T follicular helper cell (primary cell): ENCODE measurements at regions not wholly inside any gene's neighbourhood (a gene's known extent, or its start where the extent isn't known, plus 50 kb on each side); places are given as distances from the start of the nearest gene placed in this dataset.
"Not testable (repeated sequence)": the region's sequence is repeated elsewhere in the genome, so short reads cannot be mapped to it uniquely, and the experiment has no call there.

ENCODE experiments used
- DNase-seq: peaks from one replicate; pipeline ENCODE4 v3.0.0-alpha.2; 2020; ENCODE audit warnings: low read depth

- DNase-seq: not testable (repeated sequence)
These were observed 198.1 kb downstream of the FOXD4L6 start for GRCh38 chr9:40930426-40930825.

- DNase-seq: not testable (repeated sequence)
These were observed 199.0 kb downstream of the FOXD4L6 start for GRCh38 chr9:40929488-40929845.

- DNase-seq: no peak
These were observed 199.5 kb downstream of the FOXD4L6 start for GRCh38 chr9:40928803-40929487.

GRCh38 chr9:40927851-40928802 is 200.4 kb downstream of the FOXD4L6 start:
- no peak for DNase-seq

- DNase-seq: no peak
These were observed 201.2 kb downstream of the FOXD4L6 start for GRCh38 chr9:40927260-40927631.

GRCh38 chr9:40926404-40927259 is 201.8 kb downstream of the FOXD4L6 start:
- no peak for DNase-seq

- no peak for DNase-seq
These were observed 203.3 kb downstream of the FOXD4L6 start for GRCh38 chr9:40925149-40925548.

- not testable (repeated sequence) for DNase-seq
These were observed 212.1 kb downstream of the FOXD4L6 start for GRCh38 chr9:40916399-40916783.

- DNase-seq: not testable (repeated sequence)
These were observed 212.7 kb downstream of the FOXD4L6 start for GRCh38 chr9:40915660-40916398.

GRCh38 chr9:40914772-40915659 is 213.5 kb downstream of the FOXD4L6 start:
- no peak for DNase-seq

- DNase-seq: no peak
These were observed 214.4 kb downstream of the FOXD4L6 start for GRCh38 chr9:40913928-40914673.

- DNase-seq: no peak
These were observed 215.3 kb downstream of the FOXD4L6 start for GRCh38 chr9:40913096-40913719.

GRCh38 chr9:40912679-40913078 is 215.8 kb downstream of the FOXD4L6 start:
- DNase-seq: not testable (repeated sequence)

GRCh38 chr9:40911647-40912046 is 216.8 kb downstream of the FOXD4L6 start:
- no peak for DNase-seq

GRCh38 chr9:40910995-40911394 is 217.5 kb downstream of the FOXD4L6 start:
- DNase-seq: not testable (repeated sequence)

GRCh38 chr9:40909821-40910220 is 218.7 kb downstream of the FOXD4L6 start:
- no peak for DNase-seq

GRCh38 chr9:40909111-40909510 is 219.4 kb downstream of the FOXD4L6 start:
- DNase-seq: not testable (repeated sequence)

GRCh38 chr9:40907657-40908624 is 220.5 kb downstream of the FOXD4L6 start:
- no peak for DNase-seq
